PC-3 (cell line): ENCODE measurements at regions not wholly inside any gene's neighbourhood (a gene's known extent, or its start where the extent isn't known, plus 50 kb on each side); places are given as distances from the start of the nearest gene placed in this dataset.

Experiments used
- ATAC-seq: fragments of 200-7000 bp; cut with Tn5 transposase; 2 replicates; pipeline ENCODE4 v1.9.1; 2020; ENCODE audit warnings: mild to moderate bottlenecking, moderate library complexity
- BruUV-seq: library from RNA; stranded (reverse); fragments of 400-500 nt; replicated peaks from 2 replicates; lab custom pipeline; 2021; lab: Mats Ljungman, UMichigan
- CTCF ChIA-PET: fragments of 300-600 bp; sonication (Branson Sonifier 250); formaldehyde crosslinking; loops from one replicate; lab custom pipeline; 2022; ENCODE audit warnings: antibody characterized with exemption; lab: Charles Lee
- POLR2A ChIA-PET: fragments of 300-600 bp; sonication (Branson Sonifier 250); formaldehyde crosslinking; loops from one replicate; lab custom pipeline; 2022; ENCODE audit warnings: antibody characterized with exemption; ENCODE audit not compliant: unreplicated experiment; lab: Charles Lee
- DNase-seq: peaks from one replicate; pipeline ENCODE4 v3.0.0-alpha.2; 2015
- H2AFZ ChIP-seq: fragments of 300-600 bp; sonication (generic); 2 replicates; pipeline ENCODE4 v1.6.0; 2016; ENCODE audit warnings: antibody characterized with exemption, low read length
- H3F3A ChIP-seq: fragments of 300-600 bp; sonication (generic); one replicate; pipeline ENCODE4 v1.6.0; 2017; ENCODE audit warnings: antibody characterized with exemption, low read length, control low read depth, mild to moderate bottlenecking; ENCODE audit not compliant: unreplicated experiment
- H3K27ac ChIP-seq: fragments of 300-600 bp; sonication (generic); 2 replicates; pipeline ENCODE4 v1.5.1; 2016; ENCODE audit warnings: mild to moderate bottlenecking, low read length
- H3K27me3 ChIP-seq: fragments of 300-600 bp; sonication (generic); 2 replicates; pipeline ENCODE4 v1.6.1; 2016; ENCODE audit warnings: low read length, mixed read lengths
- H3K36me3 ChIP-seq: fragments of 300-600 bp; sonication (generic); 2 replicates; pipeline ENCODE4 v1.6.1; 2016; ENCODE audit warnings: low read depth, mixed run types, low read length, mixed read lengths
- H3K4me1 ChIP-seq: fragments of 300-600 bp; sonication (generic); 2 replicates; pipeline ENCODE4 v1.5.1; 2016; ENCODE audit warnings: low read length; ENCODE audit not compliant: insufficient read depth
- H3K4me2 ChIP-seq: fragments of 300-600 bp; sonication (generic); 2 replicates; pipeline ENCODE4 v1.6.0; 2016; ENCODE audit warnings: low read length
- H3K4me3 ChIP-seq: fragments of 300-600 bp; sonication (generic); 2 replicates; pipeline ENCODE4 v1.5.1; 2016; ENCODE audit warnings: mild to moderate bottlenecking, low read length, mixed read lengths
- H3K79me2 ChIP-seq: fragments of 300-600 bp; sonication (generic); 2 replicates; pipeline ENCODE4 v1.6.1; 2017; ENCODE audit warnings: low read length, mixed read lengths
- H3K9ac ChIP-seq: fragments of 300-600 bp; sonication (generic); 2 replicates; pipeline ENCODE4 v1.6.0; 2016; ENCODE audit warnings: mild to moderate bottlenecking, low read length
- H3K9me2 ChIP-seq: fragments of 300-600 bp; sonication (generic); replicated peaks from 2 replicates; pipeline ENCODE4 v1.6.1; 2016; ENCODE audit warnings: mixed run types, low read length, mixed read lengths
- H3K9me3 ChIP-seq: fragments of 300-600 bp; sonication (generic); 2 replicates; pipeline ENCODE4 v1.6.1; 2016; ENCODE audit warnings: low read length, mixed read lengths
- H4K20me1 ChIP-seq: fragments of 300-600 bp; sonication (generic); 2 replicates; pipeline ENCODE4 v1.6.1; 2016; ENCODE audit warnings: low read length, mixed read lengths
- CTCF ChIP-seq: fragments of 300-600 bp; sonication (generic); conservative IDR thresholded peaks from 2 replicates; pipeline ENCODE4 v1.5.1; 2017; ENCODE audit warnings: antibody characterized with exemption, low read depth, mild to moderate bottlenecking, low read length
- EZH2 ChIP-seq: fragments of 300-600 bp; sonication (generic); IDR thresholded peaks from one replicate; pipeline ENCODE4 v1.6.1; 2017; ENCODE audit warnings: antibody characterized with exemption, mild to moderate bottlenecking, low read length; ENCODE audit not compliant: unreplicated experiment
- EZH2phosphoT487 ChIP-seq: fragments of 300-600 bp; sonication (generic); IDR thresholded peaks from 2 replicates; pipeline ENCODE4 v1.6.1; 2018; ENCODE audit warnings: mild to moderate bottlenecking, antibody characterized with exemption, low read length, borderline replicate concordance
- intact Hi-C: fragments of 100-400 bp; cut with micrococcal nuclease; formaldehyde crosslinking; loops from 2 replicates; pipeline ENCODE4 v1.9.0; 2023

GRCh38 chr10:30775779-30776591, 146.4 kb upstream of the LYZL2 start:
- TF ChIP-seq EZH2phosphoT487 (no peak), CTCF (no peak), EZH2 (no peak)

GRCh38 chr10:30774261-30774660, 144.7 kb upstream of the LYZL2 start:
- Histone ChIP-seq H3K4me3 (no peak overlapping the region), H3K4me2 (no peak overlapping the region), H3K27me3 (no peaks in the 10 kb centered on the region), H3K4me1 (no peaks in the 10 kb centered on the region), H3K27ac (no peak overlapping the region), H3K9me3 (no peaks in the 10 kb centered on the region), H3K36me3 (no peaks in the 10 kb centered on the region), H4K20me1 (no peaks in the 10 kb centered on the region), H3K79me2 (no peaks in the 10 kb centered on the region), H3K9me2 (no peaks in the 10 kb centered on the region), H3F3A (no peaks in the 10 kb centered on the region), H2AFZ (no peak overlapping the region), H3K9ac (no peak overlapping the region)
- POLR2A ChIA-PET: no interaction called here
- CTCF ChIA-PET: no interaction called here
- intact Hi-C loops: no loop called here
- no TSS peak for BruUV-seq
- DNase-seq (no peak), ATAC-seq (no peak)
- TF ChIP-seq EZH2: no peak
- TF ChIP-seq EZH2phosphoT487: no peak
- no peak for TF ChIP-seq CTCF

More at GRCh38 chr10:30775779-30776591, 146.4 kb upstream of the LYZL2 start:
- Histone ChIP-seq H3K9me2 (no peaks in the 10 kb centered on the region), H3K9me3 (no peaks in the 10 kb centered on the region), H3K4me2 (no peak overlapping the region), H3K27me3 (no peaks in the 10 kb centered on the region), H3K4me3 (no peak overlapping the region), H2AFZ (no peak overlapping the region), H3K36me3 (no peaks in the 10 kb centered on the region), H3K27ac (no peak overlapping the region), H3K9ac (no peak overlapping the region), H4K20me1 (no peaks in the 10 kb centered on the region), H3F3A (no peaks in the 10 kb centered on the region), H3K4me1 (no peaks in the 10 kb centered on the region), H3K79me2 (no peaks in the 10 kb centered on the region)
- BruUV-seq: no TSS peak
- ChIA-PET POLR2A (no interaction called here), CTCF (no interaction called here)
- DNase-seq (no peak), ATAC-seq (no peak)
- intact Hi-C loops: no loop called here

GRCh38 chr10:30773501-30773900, 143.9 kb upstream of the LYZL2 start:
- Histone ChIP-seq H2AFZ (no peak overlapping the region), H3K9ac (no peak overlapping the region), H3K27ac (no peak overlapping the region), H3K9me3 (no peaks in the 10 kb centered on the region), H3K27me3 (no peaks in the 10 kb centered on the region), H3K36me3 (no peaks in the 10 kb centered on the region), H3K9me2 (no peaks in the 10 kb centered on the region), H3K79me2 (no peaks in the 10 kb centered on the region), H3K4me1 (no peaks in the 10 kb centered on the region), H4K20me1 (no peaks in the 10 kb centered on the region), H3F3A (no peaks in the 10 kb centered on the region), H3K4me3 (no peak overlapping the region), H3K4me2 (no peak overlapping the region)
- ChIA-PET POLR2A (no interaction called here), CTCF (no interaction called here)
- intact Hi-C loops: no loop called here
- no TSS peak for BruUV-seq
- TF ChIP-seq CTCF: no peak
- no peak for TF ChIP-seq EZH2
- no peak for TF ChIP-seq EZH2phosphoT487
- no peak for DNase-seq
- ATAC-seq: no peak
